ENCODE measurements at regions not wholly inside any gene's neighbourhood (a gene's known extent, or its start where the extent isn't known, plus 50 kb on each side); places are given as distances from the start of the nearest gene placed in this dataset.

DNA sequence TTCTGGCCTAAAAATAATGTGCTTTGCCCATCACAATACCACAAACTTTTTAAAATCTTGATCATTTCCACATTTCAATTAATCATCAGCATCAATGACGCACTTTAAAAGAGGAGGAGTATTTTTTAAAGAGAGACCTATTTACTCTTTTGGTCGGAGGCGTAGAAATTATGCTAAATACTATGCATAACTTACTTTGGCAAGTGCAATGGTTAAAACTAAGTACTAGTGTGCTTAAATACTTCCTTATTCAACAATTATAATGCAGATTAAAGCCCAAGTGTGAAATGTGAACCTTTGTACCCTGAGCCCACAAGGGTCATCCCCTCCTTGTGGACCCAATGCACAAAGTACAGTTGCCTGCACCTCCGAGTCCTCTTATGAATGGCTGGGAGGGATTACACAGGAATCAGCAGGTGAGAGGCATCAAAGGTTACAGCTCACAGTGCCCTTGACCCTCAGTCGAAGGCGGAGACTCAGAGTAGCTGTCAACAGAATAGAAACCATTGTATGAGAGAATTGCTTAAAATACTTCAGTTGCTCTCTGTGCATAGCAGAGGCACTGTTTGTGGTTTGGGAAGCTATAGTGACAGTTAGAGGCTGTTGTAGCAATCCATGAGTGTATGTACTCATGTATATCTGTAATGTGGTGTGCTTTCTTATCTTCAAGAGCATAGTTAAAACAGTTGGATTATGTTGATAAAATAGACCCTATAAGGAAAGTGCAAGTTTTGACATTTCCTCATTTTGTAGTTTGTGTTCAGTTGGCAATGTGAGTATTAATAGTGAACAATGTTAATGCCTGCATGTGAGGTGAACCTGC is 151.7 kb upstream of the ITGA4 start (continued):
- TF ChIP-seq, protein P1, sequence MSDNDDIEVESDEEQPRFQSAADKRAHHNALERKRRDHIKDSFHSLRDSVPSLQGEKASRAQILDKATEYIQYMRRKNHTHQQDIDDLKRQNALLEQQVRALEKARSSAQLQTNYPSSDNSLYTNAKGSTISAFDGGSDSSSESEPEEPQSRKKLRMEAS (IDR thresholded peaks at IDR 0.05): peak; percentile 34; the same call in 1 of the 2 replicates
- TF ChIP-seq SUZ12 (IDR thresholded peaks at IDR 0.05; ENCODE audit: low read depth, low read length) (no peak), HOXA9 (CRISPR knock-in tag; IDR thresholded peaks at IDR 0.05; ENCODE audit: borderline replicate concordance) (no peak), NCOA1 (CRISPR knock-in tag; IDR thresholded peaks at IDR 0.05) (peak; percentile 60; the same call in 1 of the 2 replicates), RNF2 (conservative IDR thresholded peaks at IDR 0.05; ENCODE audit: low read depth) (no peak), ATF7 (IDR thresholded peaks at IDR 0.05) (no peak), ATF7 (CRISPR knock-in tag; IDR thresholded peaks at IDR 0.05) (0 out of 2 replicates have a peak, but pooled peaks have one; percentile 36), ZNF569 (CRISPR knock-in tag; IDR thresholded peaks at IDR 0.05; ENCODE audit: borderline replicate concordance) (no peak)
- TF ChIP-seq, protein P2, sequence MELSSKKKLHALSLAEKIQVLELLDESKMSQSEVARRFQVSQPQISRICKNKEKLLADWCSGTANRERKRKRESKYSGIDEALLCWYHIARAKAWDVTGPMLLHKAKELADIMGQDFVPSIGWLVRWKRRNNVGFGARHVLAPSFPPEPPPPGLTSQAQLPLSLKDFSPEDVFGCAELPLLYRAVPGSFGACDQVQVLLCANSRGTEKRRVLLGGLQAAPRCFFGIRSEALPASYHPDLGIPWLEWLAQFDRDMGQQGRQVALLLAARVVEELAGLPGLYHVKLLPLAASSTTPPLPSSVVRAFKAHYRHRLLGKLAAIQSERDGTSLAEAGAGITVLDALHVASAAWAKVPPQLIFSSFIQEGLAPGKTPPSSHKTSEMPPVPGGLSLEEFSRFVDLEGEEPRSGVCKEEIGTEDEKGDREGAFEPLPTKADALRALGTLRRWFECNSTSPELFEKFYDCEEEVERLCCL (CRISPR knock-in tag; IDR thresholded peaks at IDR 0.05; ENCODE audit: borderline replicate concordance): no peak
- TF ChIP-seq, protein P3, sequence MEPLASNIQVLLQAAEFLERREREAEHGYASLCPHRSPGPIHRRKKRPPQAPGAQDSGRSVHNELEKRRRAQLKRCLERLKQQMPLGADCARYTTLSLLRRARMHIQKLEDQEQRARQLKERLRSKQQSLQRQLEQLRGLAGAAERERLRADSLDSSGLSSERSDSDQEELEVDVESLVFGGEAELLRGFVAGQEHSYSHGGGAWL (CRISPR knock-in tag; IDR thresholded peaks at IDR 0.05): no peak
- TF ChIP-seq, protein P4, sequence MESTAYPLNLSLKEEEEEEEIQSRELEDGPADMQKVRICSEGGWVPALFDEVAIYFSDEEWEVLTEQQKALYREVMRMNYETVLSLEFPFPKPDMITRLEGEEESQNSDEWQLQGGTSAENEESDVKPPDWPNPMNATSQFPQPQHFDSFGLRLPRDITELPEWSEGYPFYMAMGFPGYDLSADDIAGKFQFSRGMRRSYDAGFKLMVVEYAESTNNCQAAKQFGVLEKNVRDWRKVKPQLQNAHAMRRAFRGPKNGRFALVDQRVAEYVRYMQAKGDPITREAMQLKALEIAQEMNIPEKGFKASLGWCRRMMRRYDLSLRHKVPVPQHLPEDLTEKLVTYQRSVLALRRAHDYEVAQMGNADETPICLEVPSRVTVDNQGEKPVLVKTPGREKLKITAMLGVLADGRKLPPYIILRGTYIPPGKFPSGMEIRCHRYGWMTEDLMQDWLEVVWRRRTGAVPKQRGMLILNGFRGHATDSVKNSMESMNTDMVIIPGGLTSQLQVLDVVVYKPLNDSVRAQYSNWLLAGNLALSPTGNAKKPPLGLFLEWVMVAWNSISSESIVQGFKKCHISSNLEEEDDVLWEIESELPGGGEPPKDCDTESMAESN (CRISPR knock-in tag; conservative IDR thresholded peaks at IDR 0.05): no peak
- TF ChIP-seq, protein P5, sequence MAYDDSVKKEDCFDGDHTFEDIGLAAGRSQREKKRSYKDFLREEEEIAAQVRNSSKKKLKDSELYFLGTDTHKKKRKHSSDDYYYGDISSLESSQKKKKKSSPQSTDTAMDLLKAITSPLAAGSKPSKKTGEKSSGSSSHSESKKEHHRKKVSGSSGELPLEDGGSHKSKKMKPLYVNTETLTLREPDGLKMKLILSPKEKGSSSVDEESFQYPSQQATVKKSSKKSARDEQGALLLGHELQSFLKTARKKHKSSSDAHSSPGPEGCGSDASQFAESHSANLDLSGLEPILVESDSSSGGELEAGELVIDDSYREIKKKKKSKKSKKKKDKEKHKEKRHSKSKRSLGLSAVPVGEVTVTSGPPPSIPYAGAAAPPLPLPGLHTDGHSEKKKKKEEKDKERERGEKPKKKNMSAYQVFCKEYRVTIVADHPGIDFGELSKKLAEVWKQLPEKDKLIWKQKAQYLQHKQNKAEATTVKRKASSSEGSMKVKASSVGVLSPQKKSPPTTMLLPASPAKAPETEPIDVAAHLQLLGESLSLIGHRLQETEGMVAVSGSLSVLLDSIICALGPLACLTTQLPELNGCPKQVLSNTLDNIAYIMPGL (CRISPR knock-in tag; IDR thresholded peaks at IDR 0.05; ENCODE audit: borderline replicate concordance in 1 of 2, low read depth in 1 of 2): peak in 1 of 2 experiments; percentile 53; a peak in 1 of 4 replicates
- TF ChIP-seq, protein P6, sequence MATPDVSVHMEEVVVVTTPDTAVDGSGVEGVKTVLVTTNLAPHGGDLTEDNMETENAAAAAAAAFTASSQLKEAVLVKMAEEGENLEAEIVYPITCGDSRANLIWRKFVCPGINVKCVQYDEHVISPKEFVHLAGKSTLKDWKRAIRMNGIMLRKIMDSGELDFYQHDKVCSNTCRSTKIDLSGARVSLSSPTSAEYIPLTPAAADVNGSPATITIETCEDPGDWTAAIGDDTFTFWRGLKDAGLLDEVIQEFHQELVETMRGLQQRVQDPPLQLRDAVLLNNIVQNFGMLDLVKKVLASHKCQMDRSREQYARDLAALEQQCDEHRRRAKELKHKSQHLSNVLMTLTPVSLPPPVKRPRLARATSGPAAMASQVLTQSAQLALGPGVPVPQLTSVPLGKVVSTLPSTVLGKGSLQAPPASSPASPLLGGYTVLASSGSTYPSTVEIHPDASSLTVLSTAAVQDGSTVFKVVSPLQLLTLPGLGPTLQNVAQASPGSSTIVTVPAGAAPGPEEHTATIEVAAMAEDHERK (CRISPR knock-in tag; IDR thresholded peaks at IDR 0.05; ENCODE audit: low read depth): no peak
- TF ChIP-seq, protein P7, sequence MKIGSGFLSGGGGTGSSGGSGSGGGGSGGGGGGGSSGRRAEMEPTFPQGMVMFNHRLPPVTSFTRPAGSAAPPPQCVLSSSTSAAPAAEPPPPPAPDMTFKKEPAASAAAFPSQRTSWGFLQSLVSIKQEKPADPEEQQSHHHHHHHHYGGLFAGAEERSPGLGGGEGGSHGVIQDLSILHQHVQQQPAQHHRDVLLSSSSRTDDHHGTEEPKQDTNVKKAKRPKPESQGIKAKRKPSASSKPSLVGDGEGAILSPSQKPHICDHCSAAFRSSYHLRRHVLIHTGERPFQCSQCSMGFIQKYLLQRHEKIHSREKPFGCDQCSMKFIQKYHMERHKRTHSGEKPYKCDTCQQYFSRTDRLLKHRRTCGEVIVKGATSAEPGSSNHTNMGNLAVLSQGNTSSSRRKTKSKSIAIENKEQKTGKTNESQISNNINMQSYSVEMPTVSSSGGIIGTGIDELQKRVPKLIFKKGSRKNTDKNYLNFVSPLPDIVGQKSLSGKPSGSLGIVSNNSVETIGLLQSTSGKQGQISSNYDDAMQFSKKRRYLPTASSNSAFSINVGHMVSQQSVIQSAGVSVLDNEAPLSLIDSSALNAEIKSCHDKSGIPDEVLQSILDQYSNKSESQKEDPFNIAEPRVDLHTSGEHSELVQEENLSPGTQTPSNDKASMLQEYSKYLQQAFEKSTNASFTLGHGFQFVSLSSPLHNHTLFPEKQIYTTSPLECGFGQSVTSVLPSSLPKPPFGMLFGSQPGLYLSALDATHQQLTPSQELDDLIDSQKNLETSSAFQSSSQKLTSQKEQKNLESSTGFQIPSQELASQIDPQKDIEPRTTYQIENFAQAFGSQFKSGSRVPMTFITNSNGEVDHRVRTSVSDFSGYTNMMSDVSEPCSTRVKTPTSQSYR (CRISPR knock-in tag; IDR thresholded peaks at IDR 0.05; ENCODE audit: borderline replicate concordance): peak; percentile 63; the same call in 1 of the 2 replicates

Data from HepG2 (cell line).